ACC112 (cell line): ENCODE measurements at regions not wholly inside any gene's neighbourhood (a gene's known extent, or its start where the extent isn't known, plus 50 kb on each side); places are given as distances from the start of the nearest gene placed in this dataset.

Source experiments
- H2AFZ ChIP-seq: fragments of 200-600 bp; sonication (generic); one replicate; pipeline ENCODE4 v1.6.0; 2017; ENCODE audit warnings: antibody characterized with exemption, low read length; ENCODE audit not compliant: unreplicated experiment
- H3K27ac ChIP-seq: fragments of 200-600 bp; sonication (generic); 2 replicates; pipeline ENCODE4 v1.5.1; 2014; ENCODE audit warnings: low read depth, mild to moderate bottlenecking, antibody characterized with exemption, low read length, moderate library complexity
- H3K27me3 ChIP-seq: fragments of 200-600 bp; sonication (generic); 2 replicates; pipeline ENCODE4 v1.6.1; 2014; ENCODE audit warnings: mild to moderate bottlenecking, antibody characterized with exemption, low read length, moderate library complexity, mixed read lengths; ENCODE audit not compliant: insufficient read depth
- H3K36me3 ChIP-seq: fragments of 200-600 bp; sonication (generic); 2 replicates; pipeline ENCODE4 v1.6.1; 2016; ENCODE audit warnings: mild to moderate bottlenecking, antibody characterized with exemption, low read length, moderate library complexity, mixed read lengths; ENCODE audit not compliant: insufficient read depth
- H3K4me1 ChIP-seq: fragments of 200-600 bp; sonication (generic); one replicate; pipeline ENCODE4 v1.6.1; 2016; ENCODE audit warnings: low read length, mixed read lengths; ENCODE audit not compliant: insufficient read depth, unreplicated experiment, control insufficient read depth
- H3K4me3 ChIP-seq: fragments of 200-600 bp; sonication (generic); 2 replicates; pipeline ENCODE4 v1.5.1; 2014; ENCODE audit warnings: mild to moderate bottlenecking, low read depth, low read length
- H3K79me2 ChIP-seq: fragments of 200-600 bp; sonication (generic); one replicate; pipeline ENCODE4 v1.6.0; 2016; ENCODE audit warnings: low read length; ENCODE audit not compliant: control insufficient read depth, unreplicated experiment, insufficient read depth

GRCh38 chr6:102655823-102656222, 1262.3 kb downstream of the GRIK2 start:
- Histone ChIP-seq H2AFZ (no peak overlapping the region), H3K4me1 (no peaks in the 10 kb centered on the region), H3K27ac (no peak overlapping the region), H3K27me3 (no peaks in the 10 kb centered on the region), H3K79me2 (no peaks in the 10 kb centered on the region), H3K4me3 (no peak overlapping the region), H3K36me3 (no peaks in the 10 kb centered on the region)

DNA sequence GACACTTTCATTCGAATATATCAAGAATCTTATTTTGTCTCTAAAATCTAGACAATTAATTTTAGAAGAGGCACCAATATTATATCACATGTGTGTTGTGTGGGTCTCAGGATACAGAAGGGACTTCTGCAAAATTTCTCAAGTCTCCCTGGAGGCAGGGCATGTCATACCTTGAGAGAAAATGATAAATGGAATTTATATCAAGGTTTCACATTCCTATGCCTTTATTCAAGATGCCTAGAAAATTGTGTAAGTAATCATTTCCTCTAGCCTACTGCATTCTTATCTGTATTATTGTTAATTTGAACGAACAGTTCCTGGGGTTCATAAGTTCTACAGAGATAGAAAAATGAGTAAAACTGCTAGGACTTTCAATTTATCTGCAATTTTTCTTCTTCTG, 1247.9 kb downstream of the GRIK2 start:
- no peak overlapping the region for H2AFZ ChIP-seq
- H3K36me3 ChIP-seq = no peaks in the 10 kb centered on the region
- H3K4me3 ChIP-seq = no peak overlapping the region
- no peak overlapping the region for H3K27ac ChIP-seq
- no peaks in the 10 kb centered on the region for H3K27me3 ChIP-seq
- no peaks in the 10 kb centered on the region for H3K79me2 ChIP-seq
- H3K4me1 ChIP-seq = no peaks in the 10 kb centered on the region

DNA sequence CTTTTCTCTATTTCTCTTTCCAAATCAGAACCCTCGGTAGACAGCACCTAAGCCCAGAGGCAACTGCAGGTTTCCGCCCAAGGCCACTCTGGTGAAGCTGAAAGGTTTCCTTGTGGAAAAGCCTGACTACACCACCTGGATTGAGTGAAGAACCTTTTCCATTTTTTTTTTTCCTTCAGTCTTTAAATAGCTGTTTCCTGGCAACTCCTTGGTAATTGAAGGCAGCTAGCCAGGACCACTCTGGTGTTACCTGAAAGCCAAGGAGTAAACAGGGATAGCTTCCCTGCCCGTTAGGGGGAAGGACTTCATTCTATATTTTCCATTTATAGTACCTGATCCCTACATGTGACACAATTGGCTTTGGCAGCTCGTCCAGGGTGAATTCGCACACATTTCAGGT, 1238.4 kb downstream of the GRIK2 start:
- H3K79me2 ChIP-seq = no peaks in the 10 kb centered on the region
- no peak overlapping the region for H2AFZ ChIP-seq
- H3K36me3 ChIP-seq = no peaks in the 10 kb centered on the region
- no peak overlapping the region for H3K4me3 ChIP-seq
- H3K27ac ChIP-seq = no peak overlapping the region
- no peaks in the 10 kb centered on the region for H3K27me3 ChIP-seq
- no peaks in the 10 kb centered on the region for H3K4me1 ChIP-seq

DNA sequence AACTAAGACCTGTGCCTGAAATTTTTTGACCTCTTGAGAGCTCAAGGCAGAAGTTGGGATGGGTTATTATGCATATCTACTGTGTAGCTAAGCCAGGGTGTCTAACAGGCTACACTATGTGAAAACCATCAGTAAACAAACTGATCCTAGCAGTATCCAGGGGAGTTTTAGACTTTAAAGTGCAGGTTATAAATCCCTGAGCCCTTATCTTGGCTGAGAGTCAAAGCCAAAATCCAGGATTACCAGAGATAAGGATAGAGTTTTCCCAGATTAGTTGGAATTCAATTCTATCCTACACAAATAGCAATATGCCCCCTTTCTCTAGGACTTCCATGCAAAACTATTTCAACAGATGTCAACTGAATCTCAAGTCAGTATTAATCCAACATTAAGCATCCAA, 1229.7 kb downstream of the GRIK2 start:
- Histone ChIP-seq H2AFZ (no peak overlapping the region), H3K36me3 (no peaks in the 10 kb centered on the region), H3K4me1 (no peaks in the 10 kb centered on the region), H3K4me3 (no peak overlapping the region), H3K27ac (no peak overlapping the region), H3K27me3 (no peaks in the 10 kb centered on the region), H3K79me2 (no peaks in the 10 kb centered on the region)

DNA sequence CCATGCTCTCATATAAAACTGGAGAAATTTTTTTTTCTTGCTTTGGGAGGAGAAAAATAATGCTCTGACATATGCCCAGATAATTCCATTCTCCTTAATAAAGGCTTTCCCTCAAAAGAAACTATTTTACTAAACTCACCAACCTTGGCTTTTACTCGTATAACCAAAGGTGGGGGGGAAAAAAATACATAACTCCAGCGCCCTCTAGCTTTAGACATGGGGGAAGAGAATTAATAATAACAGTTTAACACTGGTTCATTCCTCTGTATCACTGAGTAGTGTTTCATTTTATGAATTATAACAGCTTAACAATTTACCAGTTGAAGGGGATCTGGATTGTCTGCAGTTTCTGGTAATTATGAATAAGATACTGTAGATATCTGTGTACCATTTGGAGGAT, 1226.1 kb downstream of the GRIK2 start:
- Histone ChIP-seq H3K27me3 (no peaks in the 10 kb centered on the region), H2AFZ (no peak overlapping the region), H3K4me1 (no peaks in the 10 kb centered on the region), H3K4me3 (no peak overlapping the region), H3K79me2 (no peaks in the 10 kb centered on the region), H3K36me3 (no peaks in the 10 kb centered on the region), H3K27ac (no peak overlapping the region)

DNA sequence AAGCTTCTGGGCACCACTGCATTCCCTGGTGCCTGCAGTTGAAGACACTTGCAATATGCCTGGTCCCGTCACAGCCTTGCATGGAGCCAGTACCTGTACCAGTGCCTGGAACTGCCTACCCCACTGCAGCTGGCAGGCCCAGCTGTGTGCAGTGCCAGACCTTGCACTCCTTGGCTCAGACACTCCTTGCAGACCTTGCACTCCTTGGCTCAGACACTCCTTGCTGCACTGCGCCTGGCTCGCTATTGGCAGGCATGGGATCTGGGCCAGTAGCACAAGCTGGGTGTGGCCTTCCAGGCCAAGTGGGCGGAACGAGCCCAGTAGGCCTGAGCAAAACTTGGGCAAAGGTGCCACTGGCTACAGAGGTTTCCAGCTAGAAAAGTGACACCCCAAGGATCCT, 1189.1 kb downstream of the GRIK2 start:
- Histone ChIP-seq H3K27ac (no peak overlapping the region), H3K4me3 (no peak overlapping the region), H2AFZ (no peak overlapping the region), H3K79me2 (no peaks in the 10 kb centered on the region), H3K4me1 (no peaks in the 10 kb centered on the region), H3K36me3 (no peaks in the 10 kb centered on the region), H3K27me3 (no peaks in the 10 kb centered on the region)

DNA sequence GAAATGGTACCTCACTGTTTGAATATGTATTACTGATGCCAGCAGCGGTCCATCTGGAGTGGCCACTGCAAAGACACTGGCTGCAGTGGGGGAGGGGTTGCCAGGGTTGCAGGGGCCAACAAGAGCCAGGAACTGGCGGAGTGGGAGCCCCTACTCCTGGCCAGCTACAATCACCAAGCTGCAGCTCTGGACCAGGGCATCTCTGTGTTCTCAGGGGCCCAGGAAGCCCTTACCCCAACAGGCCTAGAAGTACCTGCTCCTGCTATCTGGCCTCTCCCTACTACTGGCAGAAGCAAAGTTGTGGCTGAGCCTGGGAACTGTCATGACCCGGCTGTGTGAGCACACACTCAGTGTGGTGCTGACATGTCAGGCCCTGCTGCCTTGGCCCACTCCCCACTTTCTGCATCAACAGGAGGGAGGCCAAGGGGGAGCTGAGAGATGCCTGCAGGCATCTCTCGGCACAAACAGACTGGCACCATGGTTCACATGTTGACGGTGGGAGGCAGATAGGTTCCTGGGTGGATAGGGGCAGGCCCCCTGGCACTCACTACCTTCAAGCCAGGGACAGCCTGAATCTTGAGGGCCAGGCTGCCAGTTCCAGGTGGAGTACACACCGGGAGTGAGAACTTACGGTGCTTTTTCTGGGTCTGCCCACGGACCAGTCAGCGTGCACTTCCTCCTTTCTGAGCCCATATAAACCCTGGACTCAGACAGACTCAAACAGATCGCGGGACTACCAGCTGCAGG, 1188.0 kb downstream of the GRIK2 start:
- Histone ChIP-seq H3K27me3 (no peaks in the 10 kb centered on the region), H3K4me3 (no peak overlapping the region), H3K27ac (no peak overlapping the region), H3K4me1 (no peaks in the 10 kb centered on the region), H3K79me2 (no peaks in the 10 kb centered on the region), H2AFZ (no peak overlapping the region), H3K36me3 (no peaks in the 10 kb centered on the region)

- no peak overlapping the region for H3K4me3 ChIP-seq
These were observed 1177.9 kb downstream of the GRIK2 start for GRCh38 chr6:102571236-102571908.

DNA sequence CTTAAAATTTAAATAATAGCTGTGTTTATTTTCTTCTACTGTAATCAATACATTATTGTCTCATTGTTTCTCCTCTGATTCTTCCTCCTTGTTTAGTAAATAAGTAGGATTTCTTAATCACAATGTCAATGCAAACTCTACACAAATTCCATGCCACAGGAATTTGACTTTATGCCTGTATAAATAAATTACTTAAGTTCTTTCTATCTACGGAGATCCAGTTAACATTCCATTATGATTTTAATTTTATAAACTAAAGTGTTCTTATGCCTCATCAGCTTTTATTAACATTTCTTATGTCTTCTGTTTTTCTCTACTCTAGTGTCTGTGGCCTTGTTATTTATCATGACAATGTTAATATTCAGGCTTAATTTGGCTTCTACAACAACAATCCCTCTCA, 1169.2 kb downstream of the GRIK2 start:
- Histone ChIP-seq H3K4me3 (no peak overlapping the region), H3K79me2 (no peaks in the 10 kb centered on the region), H3K27me3 (no peaks in the 10 kb centered on the region), H3K27ac (no peak overlapping the region), H3K4me1 (no peaks in the 10 kb centered on the region), H3K36me3 (no peaks in the 10 kb centered on the region), H2AFZ (no peak overlapping the region)

More at GRCh38 chr6:102571236-102571908, 1177.9 kb downstream of the GRIK2 start:
- Histone ChIP-seq H3K4me1 (no peaks in the 10 kb centered on the region), H3K27ac (no peak overlapping the region), H3K27me3 (no peaks in the 10 kb centered on the region), H2AFZ (no peak overlapping the region), H3K79me2 (no peaks in the 10 kb centered on the region), H3K36me3 (no peaks in the 10 kb centered on the region)

- Histone ChIP-seq H3K27me3 (no peaks in the 10 kb centered on the region), H3K4me3 (no peak overlapping the region), H3K27ac (no peak overlapping the region), H3K36me3 (no peaks in the 10 kb centered on the region), H2AFZ (no peak overlapping the region), H3K79me2 (no peaks in the 10 kb centered on the region), H3K4me1 (no peaks in the 10 kb centered on the region)
These were observed 1159.7 kb downstream of the GRIK2 start for GRCh38 chr6:102553214-102553613.

DNA sequence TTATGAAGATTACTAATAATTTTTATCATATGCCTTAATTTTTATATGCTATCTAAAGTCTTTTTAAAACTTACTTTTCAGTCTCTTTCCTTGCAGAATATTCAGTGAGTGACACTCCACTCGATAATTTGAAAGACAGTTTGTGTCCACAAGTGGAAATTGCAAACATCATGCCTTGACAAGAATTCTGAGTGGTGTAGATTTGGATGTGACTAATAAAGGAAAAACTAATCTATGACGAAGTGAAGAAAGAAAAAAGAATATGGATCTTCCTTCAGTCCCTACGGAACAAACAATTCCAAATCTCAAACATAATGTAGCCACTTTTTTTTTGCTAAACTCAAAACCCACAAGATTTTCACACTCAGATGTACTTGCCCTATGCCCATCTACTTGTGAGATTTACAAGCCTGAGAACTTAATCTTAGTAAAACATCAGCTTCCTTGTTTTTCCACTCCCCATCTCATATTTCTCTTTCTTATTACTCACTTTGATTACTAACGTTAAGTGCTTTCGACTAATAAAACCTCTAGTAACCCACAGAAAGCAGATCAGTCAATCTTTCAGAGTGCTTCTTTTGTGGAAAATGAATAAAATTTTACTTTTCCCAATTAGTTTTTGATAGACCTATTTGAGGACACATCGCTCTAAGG, 1155.8 kb downstream of the GRIK2 start:
- no peak overlapping the region for H2AFZ ChIP-seq
- no peak overlapping the region for H3K4me3 ChIP-seq
- no peak overlapping the region for H3K27ac ChIP-seq
- no peaks in the 10 kb centered on the region for H3K36me3 ChIP-seq
- H3K27me3 ChIP-seq = no peaks in the 10 kb centered on the region
- H3K4me1 ChIP-seq = no peaks in the 10 kb centered on the region
- no peaks in the 10 kb centered on the region for H3K79me2 ChIP-seq
